ENCODE measurements at regions not wholly inside any gene's neighbourhood (a gene's known extent, or its start where the extent isn't known, plus 50 kb on each side); places are given as distances from the start of the nearest gene placed in this dataset.
"Not testable (repeated sequence)": the region's sequence is repeated elsewhere in the genome, so short reads cannot be mapped to it uniquely, and the experiment has no call there.

DNA sequence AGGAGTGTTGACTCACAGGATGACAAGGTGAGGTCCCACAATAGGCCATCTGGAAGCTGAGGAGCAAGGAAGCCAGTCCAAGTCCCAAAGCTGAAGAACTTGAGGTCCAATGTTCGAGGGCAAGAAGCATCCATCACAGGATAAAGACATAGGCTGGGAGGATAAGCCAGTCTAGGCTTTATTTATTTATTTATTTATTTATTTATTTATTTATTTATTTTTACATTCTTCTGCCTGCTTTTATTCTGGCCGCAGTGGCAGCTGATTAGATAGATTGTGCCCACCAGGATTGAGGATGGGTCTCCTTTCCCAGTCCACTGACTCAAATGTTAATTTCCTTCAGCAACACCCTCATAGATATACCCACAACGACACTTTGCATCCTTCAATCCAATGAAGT lies 472.2 kb upstream of the DPPA4 start:
- no peak for DNase-seq

- DNase-seq, result no peak
Measured at GRCh38 chr3:109818081-109818480, 480.7 kb upstream of the DPPA4 start.

- DNase-seq, result no peak
Measured at GRCh38 chr3:109819734-109820133, 482.4 kb upstream of the DPPA4 start.

GRCh38 chr3:109825971-109826810 lies 488.8 kb upstream of the DPPA4 start:
- DNase-seq, result no peak

- no peak for DNase-seq
Measured at GRCh38 chr3:109831403-109831802, 494.1 kb upstream of the DPPA4 start.

DNA sequence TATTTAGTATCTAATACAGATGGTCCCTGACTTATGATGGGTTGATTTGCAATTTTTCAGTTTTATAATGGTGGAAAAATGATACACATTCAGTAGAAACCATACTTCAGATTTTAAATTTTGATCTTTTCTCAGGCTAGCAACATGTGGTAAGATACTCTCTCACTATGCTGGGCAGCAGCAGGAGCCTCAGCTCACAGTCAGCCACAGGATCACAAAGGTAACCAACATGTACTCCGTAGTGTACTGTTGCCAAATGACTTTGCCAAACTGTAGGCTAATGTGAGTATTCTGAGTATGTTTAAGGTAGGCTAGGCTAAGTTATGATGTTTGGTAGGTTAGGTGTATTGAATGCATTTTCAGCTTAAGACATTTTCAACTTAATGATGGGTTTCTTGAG lies 498.6 kb upstream of the DPPA4 start:
- DNase-seq, result no peak

DNA sequence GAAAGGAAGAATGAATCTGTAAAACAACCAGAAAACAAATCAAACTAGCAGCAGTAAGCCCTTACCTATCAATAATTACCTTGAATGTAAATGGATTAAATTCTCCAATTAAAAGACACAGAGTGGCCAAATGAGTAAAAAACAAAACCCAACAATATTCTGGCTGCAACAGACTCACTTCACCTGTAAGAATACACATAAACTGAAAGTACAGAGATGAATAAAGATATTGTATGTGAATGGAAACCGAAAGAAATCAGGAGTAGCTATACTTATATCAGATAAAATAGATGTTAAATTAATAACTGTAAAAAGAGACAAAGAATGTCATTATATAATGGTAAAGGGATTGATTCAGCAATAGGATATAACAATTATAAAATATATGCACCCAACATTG lies 514.5 kb upstream of the DPPA4 start:
- no peak for DNase-seq

DNA sequence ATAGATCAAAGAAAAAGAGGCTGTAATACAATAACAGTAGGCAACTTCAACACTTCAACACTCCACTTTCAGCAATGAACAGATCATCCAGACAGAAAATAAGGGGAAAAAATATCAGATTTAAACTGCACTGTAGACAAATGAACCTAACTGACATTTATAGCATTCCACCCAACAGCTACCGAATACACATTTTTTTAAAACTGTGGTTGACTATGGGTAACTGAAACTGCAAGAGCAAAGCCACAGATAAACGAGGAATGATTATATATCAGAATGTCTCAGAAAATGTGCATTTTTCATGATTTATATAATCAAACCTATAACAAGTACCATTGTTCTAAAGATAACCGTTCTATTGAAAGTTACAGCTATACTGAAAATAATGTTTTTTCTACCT lies 514.9 kb upstream of the DPPA4 start:
- DNase-seq, result no peak

- DNase-seq, result no peak
Measured at GRCh38 chr3:109853077-109853731, 515.9 kb upstream of the DPPA4 start.

DNA sequence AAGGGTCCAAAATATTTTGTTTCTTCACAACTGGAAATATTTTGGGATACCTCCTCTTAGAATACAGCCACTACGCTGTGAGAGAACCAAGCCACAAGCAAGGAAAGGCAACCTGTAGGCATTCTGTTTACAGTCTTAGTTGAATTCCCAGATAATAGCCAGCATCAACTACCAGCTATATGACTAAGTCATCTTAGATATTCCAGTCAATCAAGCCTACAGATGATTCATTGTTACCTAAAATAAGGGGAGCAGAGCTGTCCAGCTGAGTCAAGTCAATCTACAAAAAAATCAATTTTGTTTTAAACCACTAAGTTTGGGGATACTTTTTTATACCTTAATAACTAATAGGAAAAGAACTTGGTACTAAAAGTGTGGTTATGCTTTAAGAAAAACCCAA lies 526.4 kb upstream of the DPPA4 start:
- DNase-seq, result no peak

GRCh38 chr3:109864452-109864851 lies 527.1 kb upstream of the DPPA4 start:
- no peak for DNase-seq

- DNase-seq, result no peak
Measured at GRCh38 chr3:109869586-109869985, 532.2 kb upstream of the DPPA4 start.

- DNase-seq, result no peak
Measured at GRCh38 chr3:109874896-109875708, 537.8 kb upstream of the DPPA4 start.

DNA sequence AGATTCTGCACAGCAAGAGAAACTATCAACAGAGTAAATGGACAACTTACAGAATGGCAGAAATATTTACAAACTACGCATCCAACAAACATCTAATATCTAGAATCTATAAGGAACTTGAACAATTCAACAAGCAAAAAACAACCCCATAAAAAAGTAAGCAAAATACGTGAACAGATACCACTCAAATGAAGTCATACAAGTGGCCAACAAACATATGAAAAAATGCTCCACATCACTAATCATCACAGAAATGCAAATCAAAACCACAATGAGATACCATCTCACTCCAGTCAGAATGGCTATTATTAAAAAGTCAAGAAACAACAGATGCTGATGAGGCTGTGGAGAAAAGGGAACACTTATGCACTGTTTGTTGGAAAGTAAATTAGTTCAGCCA lies 540.3 kb upstream of the DPPA4 start:
- DNase-seq, result not testable (repeated sequence)

DNA sequence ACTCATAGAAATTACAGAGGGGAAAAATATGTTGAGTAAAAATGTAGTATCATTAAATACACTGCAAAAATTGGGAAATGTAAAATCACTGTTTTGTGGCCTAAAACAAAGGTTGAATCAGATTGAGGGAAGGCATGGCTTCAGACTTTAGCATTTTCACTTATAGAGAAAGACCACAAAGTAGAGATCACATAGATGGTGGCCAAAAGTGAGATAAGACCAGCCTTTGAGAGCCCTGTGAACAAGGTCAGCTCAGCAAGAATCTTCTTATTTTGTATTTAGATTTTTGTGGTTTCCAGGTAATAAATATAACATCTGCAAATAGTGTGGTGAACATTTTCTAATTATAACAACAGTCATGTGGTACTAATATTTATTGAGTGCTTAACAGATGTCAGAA lies 544.8 kb upstream of the DPPA4 start:
- DNase-seq, result no peak

DNA sequence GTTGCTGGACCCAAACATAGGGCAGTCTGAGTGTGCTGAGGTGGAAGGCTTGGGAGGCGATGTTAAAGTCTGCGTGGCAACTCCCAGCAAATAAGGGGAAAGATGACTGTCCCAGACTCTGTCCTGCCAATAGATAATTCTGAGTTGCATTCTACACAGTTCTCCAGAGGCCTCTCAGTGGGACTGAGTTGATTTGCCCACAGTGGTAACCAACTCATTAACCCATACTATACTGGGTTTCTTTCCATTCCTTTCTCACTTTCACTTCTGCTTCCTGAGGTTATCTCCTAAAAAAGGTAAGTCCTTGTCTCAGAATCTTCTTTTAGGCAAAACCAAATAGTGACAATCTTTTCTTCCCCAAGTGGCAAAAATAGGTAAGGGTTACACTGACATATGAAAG lies 549.9 kb upstream of the DPPA4 start:
- no peak for DNase-seq

GRCh38 chr3:109888026-109888425 lies 550.7 kb upstream of the DPPA4 start:
- DNase-seq, result no peak

DNA sequence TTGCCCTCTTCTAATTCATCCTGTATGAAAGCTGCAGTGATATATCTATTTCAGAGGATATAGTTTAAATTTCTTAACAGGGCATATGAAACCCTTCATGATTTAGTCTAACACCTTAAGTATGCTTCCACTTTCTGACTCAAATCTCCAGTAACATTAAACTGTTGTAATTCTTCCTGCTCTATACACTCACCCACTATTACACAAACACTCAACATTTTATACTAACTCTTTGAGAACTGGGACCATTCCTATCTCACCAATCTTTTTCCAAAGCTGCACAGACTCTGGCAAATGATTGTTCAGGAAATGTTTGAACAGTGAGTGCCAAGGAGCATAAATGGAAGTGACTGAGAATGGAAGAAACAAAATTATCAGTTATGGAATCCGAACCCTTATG lies 560.4 kb upstream of the DPPA4 start:
- no peak for DNase-seq

DNA sequence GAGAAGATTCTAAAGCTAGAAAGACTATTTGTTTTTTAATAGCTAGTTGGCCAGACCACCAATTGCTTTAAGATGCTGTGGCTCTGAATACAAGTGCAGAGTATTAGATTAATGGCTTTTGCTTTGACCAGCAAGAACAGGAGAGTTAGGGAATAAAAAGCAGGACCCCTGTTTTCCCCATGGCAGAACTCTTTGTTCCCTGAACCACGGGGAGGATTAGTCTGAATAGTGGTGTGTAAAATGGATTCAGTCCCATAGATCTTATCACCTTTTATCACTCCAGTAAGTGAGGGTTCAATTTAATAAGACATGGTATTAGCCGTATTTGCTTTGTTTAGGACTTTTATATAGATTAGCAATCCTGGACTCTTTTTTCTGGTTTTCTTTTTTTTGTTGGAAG lies 562.6 kb upstream of the DPPA4 start:
- DNase-seq, result no peak

DNA sequence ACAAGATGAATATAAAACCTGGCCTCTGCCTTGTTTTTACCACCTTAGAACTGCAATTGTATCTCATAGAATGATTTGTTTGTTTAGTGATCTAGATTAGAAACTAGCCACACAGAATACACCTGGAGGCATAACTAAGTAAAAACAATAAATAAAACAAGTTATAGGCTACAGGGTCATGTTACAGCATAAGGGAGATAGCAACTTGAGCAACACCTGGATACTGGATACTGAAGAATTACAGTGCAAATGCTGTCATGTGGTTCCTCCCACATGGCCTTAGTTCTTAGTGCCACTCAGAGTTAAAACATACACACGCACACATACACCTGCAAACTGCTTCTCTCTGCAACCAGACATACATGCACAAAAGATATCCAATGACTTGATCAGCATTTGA lies 563.4 kb upstream of the DPPA4 start:
- no peak for DNase-seq

DNA sequence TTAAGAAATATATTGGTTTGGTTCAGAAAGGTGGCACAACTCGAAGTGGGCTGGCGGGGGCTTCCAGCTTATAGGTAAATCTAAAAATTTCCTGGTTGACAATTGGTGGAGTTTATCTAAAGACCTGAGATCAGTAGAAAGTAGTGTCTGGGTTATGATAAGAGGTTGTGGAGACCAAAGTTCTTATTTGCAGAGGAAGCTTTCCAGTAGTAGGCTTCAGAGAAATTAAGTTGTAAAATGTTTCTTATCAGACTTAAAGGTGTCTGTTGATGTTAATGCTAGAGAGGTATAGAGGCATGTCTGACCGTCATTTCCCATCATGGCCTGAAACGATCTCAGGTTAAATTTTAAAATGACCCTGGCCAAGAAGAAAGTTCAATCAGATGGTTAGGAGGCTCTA lies 565.2 kb upstream of the DPPA4 start:
- no peak for DNase-seq

DNA sequence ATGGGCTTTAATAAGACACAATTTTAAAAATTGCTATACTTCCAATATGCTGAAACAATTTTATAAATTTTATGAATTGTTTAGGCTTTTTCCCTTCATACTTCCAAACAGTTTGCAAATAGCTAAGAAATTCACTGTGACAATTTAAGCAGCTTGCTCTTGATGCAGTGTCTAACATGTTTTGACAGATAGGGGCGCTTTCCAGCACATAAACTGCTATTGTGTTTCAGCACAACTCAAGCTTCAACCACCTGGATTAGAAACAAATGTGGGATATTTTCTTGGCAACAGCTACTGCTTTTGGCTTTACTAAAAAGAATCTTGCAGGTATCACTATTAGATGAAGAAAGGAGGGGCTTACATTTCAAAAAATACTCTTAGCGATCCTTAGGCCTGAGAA lies 565.8 kb upstream of the DPPA4 start:
- DNase-seq, result no peak

DNA sequence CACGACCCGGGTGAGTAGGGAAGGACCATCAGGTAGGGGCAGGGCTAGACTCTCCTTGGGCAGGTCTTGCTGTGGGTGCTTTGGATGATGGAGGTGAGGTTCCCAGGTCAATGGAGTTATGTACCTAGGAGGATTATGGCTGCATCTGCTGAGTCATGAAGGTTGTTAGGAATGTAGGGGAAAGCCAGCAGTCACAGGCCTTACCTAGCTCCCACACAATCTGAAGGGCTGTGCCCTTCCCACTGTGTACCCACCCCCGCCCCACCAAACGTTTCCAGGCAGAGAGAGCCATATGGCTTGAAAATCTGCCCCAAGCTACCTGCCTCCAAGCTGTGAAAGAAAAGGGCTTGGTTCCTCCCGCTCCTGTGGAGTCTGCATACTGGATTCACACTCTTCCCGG lies 573.4 kb upstream of the DPPA4 start:
- DNase-seq, result no peak

- no peak for DNase-seq
Measured at GRCh38 chr3:109918740-109919139, 581.4 kb upstream of the DPPA4 start.
